Neural cell (in vitro differentiated cells): ENCODE measurements at regions not wholly inside any gene's neighbourhood (a gene's known extent, or its start where the extent isn't known, plus 50 kb on each side); places are given as distances from the start of the nearest gene placed in this dataset.

ENCODE experiments used
- CTCF ChIP-seq: fragments of 450-650 bp; IDR thresholded peaks from 2 replicates; pipeline ENCODE4 v1.5.1; 2014; ENCODE audit warnings: antibody characterized with exemption, mild to moderate bottlenecking, moderate library complexity; ENCODE audit not compliant: poor library complexity, severe bottlenecking
- EP300 ChIP-seq: fragments of 450-650 bp; conservative IDR thresholded peaks from 2 replicates; pipeline ENCODE4 v1.6.1; 2014; ENCODE audit warnings: antibody characterized with exemption, mild to moderate bottlenecking, moderate library complexity; ENCODE audit not compliant: poor library complexity, severe bottlenecking
- EZH2 ChIP-seq: fragments of 200-600, 300-800 bp; shearing (Covaris generic), sonication (generic); IDR thresholded peaks from 2 replicates; pipeline ENCODE4 v1.6.1; 2014; ENCODE audit warnings: antibody characterized with exemption, low read length, borderline replicate concordance, mild to moderate bottlenecking; ENCODE audit not compliant: insufficient read depth, poor library complexity, severe bottlenecking
- MXI1 ChIP-seq: fragments of 450-650 bp; conservative IDR thresholded peaks from 2 replicates; pipeline ENCODE4 v1.6.1; 2014; ENCODE audit warnings: antibody characterized with exemption, mild to moderate bottlenecking; ENCODE audit not compliant: poor library complexity, severe bottlenecking
- POLR2AphosphoS5 ChIP-seq: IDR thresholded peaks from 2 replicates; pipeline ENCODE4 v1.6.1; 2012
- RAD21 ChIP-seq: fragments of 450-650 bp; conservative IDR thresholded peaks from 2 replicates; pipeline ENCODE4 v1.6.1; 2014; ENCODE audit warnings: antibody characterized with exemption, mild to moderate bottlenecking, moderate library complexity
- REST ChIP-seq: IDR thresholded peaks from 2 replicates; pipeline ENCODE4 v1.6.1; 2012; ENCODE audit warnings: borderline replicate concordance
- SMC3 ChIP-seq: fragments of 450-650 bp; conservative IDR thresholded peaks from 2 replicates; pipeline ENCODE4 v1.6.1; 2014; ENCODE audit warnings: antibody characterized with exemption, mild to moderate bottlenecking, moderate library complexity; ENCODE audit not compliant: poor library complexity
- TAF1 ChIP-seq: IDR thresholded peaks from 2 replicates; pipeline ENCODE4 v1.6.1; 2012; ENCODE audit warnings: low read depth

- TF ChIP-seq MXI1 = no peak
- no peak for TF ChIP-seq CTCF
- no peak for TF ChIP-seq EZH2
- no peak for TF ChIP-seq TAF1
- no peak for TF ChIP-seq POLR2AphosphoS5
- no peak for TF ChIP-seq REST
- TF ChIP-seq SMC3 = no peak
- no peak for TF ChIP-seq RAD21
- no peak for TF ChIP-seq EP300
Observed at GRCh38 chr10:123409426-123409825, 255.2 kb downstream of the BUB3 start.
